Body of pancreas (tissue), 4 donors: ENCODE measurements at regions not wholly inside any gene's neighbourhood (a gene's known extent, or its start where the extent isn't known, plus 50 kb on each side); places are given as distances from the start of the nearest gene placed in this dataset.

Experiments
- POLR2A ChIP-seq, 3 donors: fragments of 450-650 bp; IDR thresholded peaks; one replicate each; pipeline ENCODE4 v1.6.1; 2016; ENCODE audit warnings: antibody characterized with exemption in 3 of 3, mild to moderate bottlenecking in 2 of 3
- TF ChIP-seq, protein P1 (sequence below), 7 experiments: fragments of 450-650 bp in 4 of 7; fragments of 200-600 bp in 3 of 7; sonication (generic) in 3 of 7; IDR thresholded peaks; one replicate each; pipeline ENCODE4 v1.5.1; 2016 to 2019; ENCODE audit warnings: antibody characterized with exemption in 7 of 7

DNA sequence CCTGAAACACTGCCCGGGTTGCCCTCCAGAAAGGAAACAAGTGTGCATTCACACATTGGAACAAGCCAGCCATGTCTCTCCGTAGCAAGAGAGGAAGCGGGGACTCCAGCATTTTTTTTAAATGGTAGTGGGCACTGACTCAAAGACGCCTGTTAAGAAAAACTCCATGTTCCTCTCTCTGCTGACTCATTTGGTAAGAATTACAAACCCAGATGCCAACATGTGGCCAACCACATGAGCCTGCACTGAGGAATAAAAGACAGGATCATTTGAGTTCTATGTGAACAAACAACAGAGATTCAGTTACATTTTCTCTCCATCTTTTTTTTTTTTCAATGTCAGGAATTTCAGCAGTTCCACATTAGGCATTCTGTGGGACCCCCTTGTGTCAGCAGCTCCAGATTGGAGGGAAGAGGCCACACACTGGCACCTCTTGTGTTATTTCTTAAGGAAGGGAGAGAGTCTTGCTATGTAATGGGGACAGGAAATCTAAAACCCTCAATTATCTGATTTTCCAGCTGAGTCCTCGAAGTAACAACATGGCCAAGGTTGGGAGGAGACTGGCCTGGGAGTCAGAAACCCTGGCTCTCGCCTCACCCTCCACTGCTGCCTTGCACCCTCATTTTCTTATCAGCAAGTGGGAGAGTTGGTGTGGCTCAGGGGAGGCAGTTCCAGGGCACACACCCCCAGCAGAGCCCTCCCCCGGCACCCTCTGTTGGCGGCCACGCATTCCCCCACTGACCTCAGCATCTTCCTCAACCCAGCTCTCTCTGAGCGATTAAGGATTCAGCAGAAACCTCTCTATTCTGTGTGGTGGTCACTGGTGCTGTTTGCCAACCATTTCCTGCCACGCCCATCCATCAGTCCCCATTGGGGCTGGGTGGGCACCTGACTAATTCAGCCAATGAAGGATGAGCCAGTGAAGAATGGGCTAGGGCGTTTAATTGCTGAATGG, 173.0 kb downstream of the FOXL1 start:
- TF ChIP-seq POLR2A (IDR thresholded peaks at IDR 0.05) = no peak
- TF ChIP-seq, protein P1, sequence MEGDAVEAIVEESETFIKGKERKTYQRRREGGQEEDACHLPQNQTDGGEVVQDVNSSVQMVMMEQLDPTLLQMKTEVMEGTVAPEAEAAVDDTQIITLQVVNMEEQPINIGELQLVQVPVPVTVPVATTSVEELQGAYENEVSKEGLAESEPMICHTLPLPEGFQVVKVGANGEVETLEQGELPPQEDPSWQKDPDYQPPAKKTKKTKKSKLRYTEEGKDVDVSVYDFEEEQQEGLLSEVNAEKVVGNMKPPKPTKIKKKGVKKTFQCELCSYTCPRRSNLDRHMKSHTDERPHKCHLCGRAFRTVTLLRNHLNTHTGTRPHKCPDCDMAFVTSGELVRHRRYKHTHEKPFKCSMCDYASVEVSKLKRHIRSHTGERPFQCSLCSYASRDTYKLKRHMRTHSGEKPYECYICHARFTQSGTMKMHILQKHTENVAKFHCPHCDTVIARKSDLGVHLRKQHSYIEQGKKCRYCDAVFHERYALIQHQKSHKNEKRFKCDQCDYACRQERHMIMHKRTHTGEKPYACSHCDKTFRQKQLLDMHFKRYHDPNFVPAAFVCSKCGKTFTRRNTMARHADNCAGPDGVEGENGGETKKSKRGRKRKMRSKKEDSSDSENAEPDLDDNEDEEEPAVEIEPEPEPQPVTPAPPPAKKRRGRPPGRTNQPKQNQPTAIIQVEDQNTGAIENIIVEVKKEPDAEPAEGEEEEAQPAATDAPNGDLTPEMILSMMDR (IDR thresholded peaks at IDR 0.05) = no peak
